Brain microvascular endothelial cell (primary cell): ENCODE measurements at regions not wholly inside any gene's neighbourhood (a gene's known extent, or its start where the extent isn't known, plus 50 kb on each side); places are given as distances from the start of the nearest gene placed in this dataset.

Source experiments
- DNase-seq: peaks from one replicate; pipeline ENCODE4 v3.0.0-alpha.2; 2020
- H3K27ac ChIP-seq: fragments of 250-450 bp; sonication (Bioruptor Pico); 2 replicates; pipeline ENCODE4 v1.5.1; 2020; ENCODE audit warnings: mild to moderate bottlenecking, moderate library complexity
- H3K27me3 ChIP-seq: fragments of 250-450 bp; sonication (Bioruptor Pico); replicated peaks from 2 replicates; pipeline ENCODE4 v1.5.1; 2020; ENCODE audit warnings: mild to moderate bottlenecking
- H3K36me3 ChIP-seq: fragments of 250-450 bp; sonication (Bioruptor Pico); replicated peaks from 2 replicates; pipeline ENCODE4 v1.5.1; 2020; ENCODE audit warnings: mild to moderate bottlenecking
- H3K4me3 ChIP-seq: 2 replicates; pipeline ENCODE4 v1.5.1; 2011; ENCODE audit warnings: low read depth, mild to moderate bottlenecking, control low read depth, low read length, moderate library complexity
- in situ Hi-C: cut with HindIII; loops from 2 replicates; pipeline ENCODE4 v1.10.0; 2017; ENCODE audit warnings: low sequenced_read_pairs, low pct_ligation_motif_present
- TF ChIP-seq, protein P1 (sequence below): IDR thresholded peaks from 2 replicates; pipeline ENCODE4 v1.5.1; 2011; ENCODE audit warnings: low read depth, mild to moderate bottlenecking, moderate library complexity, low read length, control low read depth, inconsistent platforms; ENCODE audit errors: missing control alignments

DNA sequence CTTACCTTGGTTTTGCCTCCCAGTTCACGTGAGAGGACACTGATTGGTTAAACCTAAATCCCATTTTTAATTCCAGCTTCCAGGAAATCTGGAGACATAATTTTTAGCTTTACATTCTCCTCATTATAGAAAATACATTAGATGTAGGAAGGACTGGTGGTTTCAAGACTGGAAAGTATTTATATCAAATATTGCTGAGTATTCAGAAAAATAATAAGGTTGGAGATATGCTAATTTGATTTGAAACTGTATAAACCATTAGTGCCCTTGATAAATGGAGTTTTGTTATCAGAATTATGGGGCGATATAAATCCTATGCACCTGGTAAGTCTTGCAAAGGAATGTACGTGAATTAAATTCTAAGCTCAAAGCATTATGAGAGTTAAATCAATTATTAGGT is 218.0 kb upstream of the ADGRL4 start:
- H3K36me3 ChIP-seq, result no peaks in the 10 kb centered on the region
- no peak for DNase-seq
- in situ Hi-C loops, result no loop called here
- no peaks in the 10 kb centered on the region for H3K27me3 ChIP-seq
- no peak overlapping the region for H3K27ac ChIP-seq
- TF ChIP-seq, protein P1, sequence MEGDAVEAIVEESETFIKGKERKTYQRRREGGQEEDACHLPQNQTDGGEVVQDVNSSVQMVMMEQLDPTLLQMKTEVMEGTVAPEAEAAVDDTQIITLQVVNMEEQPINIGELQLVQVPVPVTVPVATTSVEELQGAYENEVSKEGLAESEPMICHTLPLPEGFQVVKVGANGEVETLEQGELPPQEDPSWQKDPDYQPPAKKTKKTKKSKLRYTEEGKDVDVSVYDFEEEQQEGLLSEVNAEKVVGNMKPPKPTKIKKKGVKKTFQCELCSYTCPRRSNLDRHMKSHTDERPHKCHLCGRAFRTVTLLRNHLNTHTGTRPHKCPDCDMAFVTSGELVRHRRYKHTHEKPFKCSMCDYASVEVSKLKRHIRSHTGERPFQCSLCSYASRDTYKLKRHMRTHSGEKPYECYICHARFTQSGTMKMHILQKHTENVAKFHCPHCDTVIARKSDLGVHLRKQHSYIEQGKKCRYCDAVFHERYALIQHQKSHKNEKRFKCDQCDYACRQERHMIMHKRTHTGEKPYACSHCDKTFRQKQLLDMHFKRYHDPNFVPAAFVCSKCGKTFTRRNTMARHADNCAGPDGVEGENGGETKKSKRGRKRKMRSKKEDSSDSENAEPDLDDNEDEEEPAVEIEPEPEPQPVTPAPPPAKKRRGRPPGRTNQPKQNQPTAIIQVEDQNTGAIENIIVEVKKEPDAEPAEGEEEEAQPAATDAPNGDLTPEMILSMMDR, result no peak
- no peak overlapping the region for H3K4me3 ChIP-seq

DNA sequence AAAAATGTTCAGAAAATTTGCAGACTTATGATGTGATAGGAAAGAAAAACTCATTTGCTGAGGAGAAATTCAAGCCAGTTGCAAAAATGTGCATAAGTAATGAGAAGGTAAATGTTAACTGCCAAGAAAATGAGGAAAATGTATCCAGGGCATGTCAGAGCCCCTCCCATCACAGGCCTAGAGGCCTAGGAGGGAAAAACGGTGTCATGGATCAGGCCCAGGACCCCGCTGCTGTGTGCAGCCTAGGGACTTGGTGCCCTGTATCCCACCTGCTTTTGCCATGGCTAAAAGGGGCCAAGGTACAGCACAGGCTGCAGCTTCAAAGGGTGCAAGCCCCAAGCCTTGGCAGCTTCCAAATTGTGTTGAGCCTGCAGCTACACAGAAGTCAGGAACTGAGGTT is 214.0 kb upstream of the ADGRL4 start:
- DNase-seq, result no peak
- in situ Hi-C loops, result no loop called here
- Histone ChIP-seq H3K4me3 (no peak overlapping the region), H3K36me3 (no peaks in the 10 kb centered on the region), H3K27ac (no peak overlapping the region), H3K27me3 (no peaks in the 10 kb centered on the region)
- TF ChIP-seq, protein P1, result no peak

DNA sequence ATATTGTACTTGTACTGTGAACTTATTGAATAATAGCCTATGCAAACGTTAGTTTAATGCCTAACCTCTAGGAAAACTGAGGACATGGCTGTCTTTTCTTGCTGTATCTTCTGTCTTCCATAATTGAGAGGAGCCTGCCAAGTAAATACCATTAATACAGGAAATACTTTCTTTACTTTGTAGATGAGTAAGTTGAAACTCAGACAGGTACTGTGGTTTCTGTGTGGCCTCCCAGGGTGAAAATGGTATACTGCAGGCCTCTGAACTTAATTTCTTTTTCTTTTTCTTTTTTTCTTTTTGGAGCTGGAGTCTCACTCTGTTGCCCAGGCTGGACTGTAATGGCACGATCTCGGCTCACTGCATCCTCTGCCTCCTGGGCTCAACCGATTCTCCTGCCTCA is 208.8 kb upstream of the ADGRL4 start:
- no peak for DNase-seq
- TF ChIP-seq, protein P1, result no peak
- Histone ChIP-seq H3K27ac (no peak overlapping the region), H3K4me3 (no peak overlapping the region), H3K27me3 (no peaks in the 10 kb centered on the region), H3K36me3 (no peaks in the 10 kb centered on the region)
- in situ Hi-C loops, result no loop called here

DNA sequence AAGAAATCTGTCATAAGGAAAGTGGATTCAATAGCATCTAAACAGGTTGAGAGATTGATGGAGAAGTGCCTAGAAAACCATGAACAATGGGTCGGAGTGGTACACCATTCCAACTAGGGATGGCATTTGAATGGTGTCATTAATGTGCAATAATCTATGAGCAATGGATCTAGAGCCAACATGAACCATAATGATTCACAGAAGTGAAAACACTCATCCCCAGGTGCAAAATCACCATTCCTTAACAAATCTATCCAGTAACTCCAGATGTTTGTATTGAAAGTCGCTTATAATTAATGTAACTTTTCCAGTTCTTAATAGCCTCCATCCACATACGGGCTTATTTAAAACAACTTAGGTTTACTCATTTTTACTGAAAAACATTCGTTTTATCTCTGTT is 201.3 kb upstream of the ADGRL4 start:
- no peak overlapping the region for H3K4me3 ChIP-seq
- H3K27me3 ChIP-seq, result no peaks in the 10 kb centered on the region
- H3K27ac ChIP-seq, result no peak overlapping the region
- in situ Hi-C loops, result no loop called here
- no peaks in the 10 kb centered on the region for H3K36me3 ChIP-seq
- DNase-seq, result no peak
- TF ChIP-seq, protein P1, result no peak

DNA sequence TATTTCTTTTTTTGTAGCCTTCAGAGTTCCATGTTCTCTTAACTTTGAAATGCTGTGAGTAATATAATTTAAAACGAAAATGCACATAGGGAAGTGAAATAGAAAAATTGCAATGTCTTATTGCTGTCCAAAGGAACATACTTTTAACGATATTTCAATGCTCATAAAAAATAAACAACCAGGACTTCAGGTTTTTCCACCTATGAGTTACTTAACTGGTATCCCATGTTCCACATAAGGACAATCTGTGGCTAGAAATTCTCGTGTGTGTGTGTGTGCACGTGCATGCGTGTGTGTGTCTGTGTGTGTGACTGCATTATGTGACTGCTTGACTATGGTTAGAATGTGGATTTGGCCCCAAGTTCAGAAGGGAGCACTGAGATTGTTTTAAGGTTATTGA is 200.8 kb upstream of the ADGRL4 start:
- Histone ChIP-seq H3K27ac (no peak overlapping the region), H3K4me3 (no peak overlapping the region), H3K36me3 (no peaks in the 10 kb centered on the region), H3K27me3 (no peaks in the 10 kb centered on the region)
- TF ChIP-seq, protein P1, result no peak
- no peak for DNase-seq
- in situ Hi-C loops, result no loop called here

DNA sequence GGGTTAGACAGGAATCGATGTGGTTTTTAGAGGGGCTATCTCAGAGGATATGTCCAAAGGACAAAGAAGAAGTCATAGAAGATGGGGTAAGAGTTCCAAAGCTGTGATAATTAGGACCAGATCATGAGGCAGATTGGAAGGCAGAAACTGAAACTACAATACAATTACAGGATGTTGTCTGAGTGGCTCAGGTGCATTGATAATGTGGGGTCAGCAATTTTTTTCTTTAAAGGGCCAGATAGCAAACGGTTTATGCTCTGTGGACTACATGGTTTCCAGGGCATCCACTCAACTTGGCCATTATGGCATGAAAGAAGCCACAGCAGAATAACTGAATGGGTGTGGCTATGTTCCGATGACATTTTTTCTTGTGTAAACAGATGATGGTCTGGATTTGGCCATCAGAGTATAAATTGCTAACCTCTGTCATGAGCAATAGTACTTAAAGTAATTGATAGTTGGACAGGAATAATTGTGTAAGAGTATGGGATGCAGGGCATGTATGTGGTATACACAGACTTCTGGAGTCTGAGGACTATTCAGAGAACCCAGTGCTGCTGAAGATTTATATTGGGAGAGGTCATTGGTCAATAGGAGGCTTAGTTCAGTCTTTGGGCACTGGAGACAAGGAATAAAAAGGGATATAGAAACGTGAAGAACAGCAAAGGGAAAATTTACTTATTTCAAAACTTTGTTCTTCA is 198.4 kb upstream of the ADGRL4 start:
- TF ChIP-seq, protein P1, result no peak
- no peak for DNase-seq
- H3K36me3 ChIP-seq, result no peaks in the 10 kb centered on the region
- no peak overlapping the region for H3K27ac ChIP-seq
- no peak overlapping the region for H3K4me3 ChIP-seq
- in situ Hi-C loops, result no loop called here
- no peaks in the 10 kb centered on the region for H3K27me3 ChIP-seq
